ENCODE measurements at regions not wholly inside any gene's neighbourhood (a gene's known extent, or its start where the extent isn't known, plus 50 kb on each side); places are given as distances from the start of the nearest gene placed in this dataset.
"Not testable (repeated sequence)": the region's sequence is repeated elsewhere in the genome, so short reads cannot be mapped to it uniquely, and the experiment has no call there.

- TF ChIP-seq PAX5 (IDR thresholded peaks at IDR 0.05; ENCODE audit: insufficient read depth, low read length, severe bottlenecking) (no peak), TAF1 (IDR thresholded peaks at IDR 0.05; ENCODE audit: low read depth, low read length) (no peak), POU2F2 (IDR thresholded peaks at IDR 0.05; ENCODE audit: low read depth, low read length) (no peak), SPI1 (IDR thresholded peaks at IDR 0.05; ENCODE audit: low read depth, low read length) (no peak)
- DNase-seq (ENCODE audit: insufficient read length, low spot score): no peak
- no peak for FAIRE-seq
Measured at GRCh38 chr9:102642651-102643050, 352.5 kb upstream of the CYLC2 start.

DNA sequence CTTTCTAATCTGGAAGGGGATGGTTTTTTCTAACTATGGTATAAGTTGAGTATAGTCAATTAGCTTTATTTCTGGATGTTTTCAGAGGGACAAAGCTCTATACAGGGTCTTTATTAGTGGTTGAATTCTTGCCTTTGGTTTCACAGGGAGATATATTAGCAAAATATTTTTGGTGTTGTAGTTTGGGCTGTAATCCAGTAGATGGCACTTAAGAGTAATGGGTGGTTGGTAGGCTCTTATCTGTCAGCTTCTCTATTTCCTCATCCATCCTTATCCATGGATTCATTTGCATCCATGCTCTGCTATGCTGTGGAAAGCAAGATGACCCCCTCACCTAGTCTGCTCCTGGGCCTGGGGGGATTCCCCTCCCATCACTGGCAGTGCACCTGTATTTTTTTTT lies 363.6 kb upstream of the CYLC2 start:
- FAIRE-seq (no peak), DNase-seq (ENCODE audit: insufficient read length, low spot score) (no peak)
- TF ChIP-seq SPI1 (IDR thresholded peaks at IDR 0.05; ENCODE audit: low read depth, low read length) (no peak), POLR2A (IDR thresholded peaks at IDR 0.05; ENCODE audit: low read depth, low read length) (no peak), TAF1 (IDR thresholded peaks at IDR 0.05; ENCODE audit: low read depth, low read length) (no peak), POU2F2 (IDR thresholded peaks at IDR 0.05; ENCODE audit: low read depth, low read length) (no peak), POLR2AphosphoS5 (IDR thresholded peaks at IDR 0.05; ENCODE audit: low read depth, low read length) (no peak), PAX5 (IDR thresholded peaks at IDR 0.05; ENCODE audit: insufficient read depth, low read length, severe bottlenecking) (no peak)

DNA sequence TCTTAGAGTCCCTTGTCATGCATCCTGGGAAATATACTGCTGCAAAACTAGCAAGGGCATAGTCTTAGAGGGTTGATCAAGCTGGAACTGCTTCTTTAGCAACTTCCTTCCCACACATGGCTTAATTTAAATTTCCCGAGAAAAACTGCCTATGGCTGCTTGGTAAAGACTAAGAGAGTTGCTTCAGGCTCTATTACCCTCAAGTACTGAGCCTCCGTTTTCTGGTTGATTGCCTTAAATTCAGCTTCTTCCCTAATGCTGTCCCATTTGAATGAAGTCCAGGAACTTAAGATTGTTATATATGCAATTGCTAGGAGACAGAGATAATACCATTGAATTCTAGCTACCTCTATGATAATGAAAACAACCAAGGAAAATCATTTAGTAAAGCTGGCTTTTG lies 385.7 kb upstream of the CYLC2 start:
- FAIRE-seq (no peak), DNase-seq (ENCODE audit: insufficient read length, low spot score) (no peak)
- TF ChIP-seq POLR2AphosphoS5 (IDR thresholded peaks at IDR 0.05; ENCODE audit: low read depth, low read length) (no peak), SPI1 (IDR thresholded peaks at IDR 0.05; ENCODE audit: low read depth, low read length) (no peak), POU2F2 (IDR thresholded peaks at IDR 0.05; ENCODE audit: low read depth, low read length) (no peak), PAX5 (IDR thresholded peaks at IDR 0.05; ENCODE audit: insufficient read depth, low read length, severe bottlenecking) (no peak), POLR2A (IDR thresholded peaks at IDR 0.05; ENCODE audit: low read depth, low read length) (no peak), TAF1 (IDR thresholded peaks at IDR 0.05; ENCODE audit: low read depth, low read length) (no peak)

DNA sequence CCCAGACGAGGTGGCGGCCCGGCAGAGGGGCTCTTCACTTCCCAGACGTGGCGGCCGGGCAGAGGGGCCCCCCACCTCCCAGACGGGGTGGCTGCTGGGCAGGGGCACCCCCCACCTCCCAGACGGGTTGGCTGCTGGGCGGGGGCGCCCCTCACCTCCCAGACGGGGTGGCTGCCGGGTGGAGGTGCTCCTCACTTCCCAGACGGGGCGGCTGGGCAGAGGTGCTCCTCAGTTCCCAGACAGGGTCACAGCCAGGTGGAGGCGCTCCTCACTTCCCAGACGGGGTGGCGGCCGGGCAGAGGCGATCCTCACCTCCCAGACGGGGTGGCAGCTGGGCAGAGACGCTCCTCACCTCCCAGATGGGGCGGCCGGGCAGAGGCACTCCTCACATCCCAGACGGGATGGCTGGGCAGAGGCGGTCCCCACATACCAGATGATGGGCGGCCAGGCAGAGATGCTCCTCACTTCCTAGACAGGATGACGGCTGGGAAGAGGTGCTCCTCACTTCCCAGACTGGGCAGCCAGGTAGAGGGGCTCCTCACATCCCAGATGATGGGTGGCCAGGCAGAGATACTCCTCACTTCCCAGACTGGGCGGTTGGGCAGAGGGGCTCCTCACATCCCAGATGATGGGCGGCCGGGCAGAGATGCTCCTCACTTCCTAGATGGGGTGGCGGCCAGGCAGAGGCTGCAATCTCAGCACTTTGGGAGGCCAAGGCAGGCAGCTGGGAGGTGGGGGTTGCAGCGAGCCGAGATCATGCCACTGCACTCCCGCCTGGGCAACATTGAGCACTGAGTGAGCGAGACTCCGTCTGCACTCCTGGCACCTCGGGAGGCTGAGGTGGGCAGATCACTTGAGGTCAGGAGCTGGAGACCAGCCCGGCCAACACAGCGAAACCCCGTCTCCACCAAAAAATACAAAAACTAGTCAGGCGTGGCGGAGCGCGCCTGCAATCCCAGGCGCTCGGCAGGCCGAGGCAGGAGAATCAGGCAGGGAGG lies 391.6 kb upstream of the CYLC2 start:
- not testable (repeated sequence) for DNase-seq (ENCODE audit: insufficient read length, low spot score); FAIRE-seq

DNA sequence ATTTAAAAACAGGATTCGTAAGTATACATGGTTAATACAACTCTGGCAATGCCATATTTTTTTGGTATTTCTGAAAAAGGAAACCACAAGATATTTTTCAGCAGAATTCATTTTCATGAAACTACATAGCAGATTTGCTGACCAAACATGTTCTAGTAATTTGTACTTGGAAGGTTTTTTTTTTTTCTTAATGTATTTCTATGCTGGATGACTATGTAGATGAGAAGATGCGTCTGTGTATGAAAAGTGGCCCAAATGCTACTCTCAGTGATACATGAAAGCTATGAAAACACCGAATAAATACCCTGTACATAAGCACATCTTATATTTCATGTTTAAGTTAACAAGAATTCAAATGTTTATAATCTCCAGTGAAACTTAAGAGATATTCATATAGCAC lies 400.9 kb upstream of the CYLC2 start:
- DNase-seq (ENCODE audit: insufficient read length, low spot score) (no peak), FAIRE-seq (no peak)
- no peak for TF ChIP-seq SPI1 (IDR thresholded peaks at IDR 0.05; ENCODE audit: low read depth, low read length)
- TF ChIP-seq PAX5 (IDR thresholded peaks at IDR 0.05; ENCODE audit: insufficient read depth, low read length, severe bottlenecking): no peak
- no peak for TF ChIP-seq TAF1 (IDR thresholded peaks at IDR 0.05; ENCODE audit: low read depth, low read length)
- TF ChIP-seq POLR2AphosphoS5 (IDR thresholded peaks at IDR 0.05; ENCODE audit: low read depth, low read length): no peak
- TF ChIP-seq POU2F2 (IDR thresholded peaks at IDR 0.05; ENCODE audit: low read depth, low read length): no peak
- TF ChIP-seq POLR2A (IDR thresholded peaks at IDR 0.05; ENCODE audit: low read depth, low read length): no peak

DNA sequence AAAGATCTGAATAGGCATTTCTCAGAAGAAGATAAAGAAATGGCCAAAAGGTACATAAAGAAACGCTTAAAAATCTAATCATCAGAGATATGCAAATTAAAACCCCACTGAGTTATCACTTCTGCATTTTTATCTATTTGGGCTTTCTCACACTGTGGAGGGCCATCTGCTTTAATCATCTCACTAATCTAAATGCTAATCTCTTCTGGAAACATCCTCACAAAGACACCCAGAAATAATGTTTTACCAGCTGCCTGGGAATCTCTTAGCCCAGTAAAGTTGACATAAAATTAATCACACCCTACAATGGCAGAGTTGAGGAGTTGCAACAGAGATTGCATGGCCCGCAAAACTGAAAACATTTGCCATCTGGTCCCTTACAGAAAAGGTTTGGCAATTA lies 407.9 kb upstream of the CYLC2 start:
- DNase-seq (ENCODE audit: insufficient read length, low spot score): no peak
- no peak for FAIRE-seq
- TF ChIP-seq SPI1 (IDR thresholded peaks at IDR 0.05; ENCODE audit: low read depth, low read length): peak; percentile 53
- TF ChIP-seq POU2F2 (IDR thresholded peaks at IDR 0.05; ENCODE audit: low read depth, low read length): no peak
- no peak for TF ChIP-seq TAF1 (IDR thresholded peaks at IDR 0.05; ENCODE audit: low read depth, low read length)

GRCh38 chr9:102569436-102569835 lies 425.7 kb upstream of the CYLC2 start:
- TF ChIP-seq POU2F2 (IDR thresholded peaks at IDR 0.05; ENCODE audit: low read depth, low read length) (no peak), POLR2A (IDR thresholded peaks at IDR 0.05; ENCODE audit: low read depth, low read length) (no peak), POLR2AphosphoS5 (IDR thresholded peaks at IDR 0.05; ENCODE audit: low read depth, low read length) (no peak), TAF1 (IDR thresholded peaks at IDR 0.05; ENCODE audit: low read depth, low read length) (no peak), SPI1 (IDR thresholded peaks at IDR 0.05; ENCODE audit: low read depth, low read length) (no peak), PAX5 (IDR thresholded peaks at IDR 0.05; ENCODE audit: insufficient read depth, low read length, severe bottlenecking) (no peak)
- FAIRE-seq (no peak), DNase-seq (ENCODE audit: insufficient read length, low spot score) (no peak)

GRCh38 chr9:102551346-102551745 lies 443.8 kb upstream of the CYLC2 start:
- FAIRE-seq (no peak), DNase-seq (ENCODE audit: insufficient read length, low spot score) (no peak)
- TF ChIP-seq POLR2AphosphoS5 (IDR thresholded peaks at IDR 0.05; ENCODE audit: low read depth, low read length): no peak
- no peak for TF ChIP-seq SPI1 (IDR thresholded peaks at IDR 0.05; ENCODE audit: low read depth, low read length)
- TF ChIP-seq POU2F2 (IDR thresholded peaks at IDR 0.05; ENCODE audit: low read depth, low read length): no peak
- no peak for TF ChIP-seq TAF1 (IDR thresholded peaks at IDR 0.05; ENCODE audit: low read depth, low read length)
- no peak for TF ChIP-seq PAX5 (IDR thresholded peaks at IDR 0.05; ENCODE audit: insufficient read depth, low read length, severe bottlenecking)
- TF ChIP-seq POLR2A (IDR thresholded peaks at IDR 0.05; ENCODE audit: low read depth, low read length): no peak

DNA sequence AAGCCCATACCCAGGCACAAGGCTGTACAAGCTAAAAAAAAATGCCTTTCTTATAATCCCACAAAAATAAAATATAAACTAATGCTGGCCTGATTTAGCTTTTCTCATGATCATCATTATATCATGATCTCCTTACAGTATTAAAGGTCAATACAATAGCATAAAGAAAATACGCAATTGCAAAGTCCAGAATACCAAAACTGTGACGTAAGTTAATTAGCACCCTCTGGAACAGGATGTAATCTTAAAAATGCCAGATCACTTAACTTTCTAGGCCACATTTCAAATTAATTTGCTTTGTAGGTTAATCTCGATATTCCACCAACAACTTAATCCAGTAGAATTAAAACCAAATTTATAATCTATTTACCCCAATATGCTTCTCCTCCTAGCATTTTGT lies 444.2 kb upstream of the CYLC2 start:
- DNase-seq (ENCODE audit: insufficient read length, low spot score) (no peak), FAIRE-seq (no peak)
- TF ChIP-seq TAF1 (IDR thresholded peaks at IDR 0.05; ENCODE audit: low read depth, low read length) (no peak), POLR2AphosphoS5 (IDR thresholded peaks at IDR 0.05; ENCODE audit: low read depth, low read length) (no peak), SPI1 (IDR thresholded peaks at IDR 0.05; ENCODE audit: low read depth, low read length) (no peak), POLR2A (IDR thresholded peaks at IDR 0.05; ENCODE audit: low read depth, low read length) (no peak), PAX5 (IDR thresholded peaks at IDR 0.05; ENCODE audit: insufficient read depth, low read length, severe bottlenecking) (no peak), POU2F2 (IDR thresholded peaks at IDR 0.05; ENCODE audit: low read depth, low read length) (no peak)

GRCh38 chr9:102550266-102550665 lies 444.9 kb upstream of the CYLC2 start:
- no peak for FAIRE-seq

More at GRCh38 chr9:102550266-102550665, 444.9 kb upstream of the CYLC2 start:
- TF ChIP-seq POLR2A (IDR thresholded peaks at IDR 0.05; ENCODE audit: low read depth, low read length) (no peak), SPI1 (IDR thresholded peaks at IDR 0.05; ENCODE audit: low read depth, low read length) (no peak), POU2F2 (IDR thresholded peaks at IDR 0.05; ENCODE audit: low read depth, low read length) (no peak), TAF1 (IDR thresholded peaks at IDR 0.05; ENCODE audit: low read depth, low read length) (no peak)
- DNase-seq (ENCODE audit: insufficient read length, low spot score): no peak

Data from GM12891 (cell line).